Fibroblast of lung (primary cell): ENCODE measurements at regions not wholly inside any gene's neighbourhood (a gene's known extent, or its start where the extent isn't known, plus 50 kb on each side); places are given as distances from the start of the nearest gene placed in this dataset.

Experiments
- EZH2 ChIP-seq: IDR thresholded peaks from 2 replicates; pipeline ENCODE4 v1.5.1; 2012; ENCODE audit warnings: low read length, control low read depth, mild to moderate bottlenecking; ENCODE audit errors: missing control alignments
- TF ChIP-seq, protein P1 (sequence below), 2 donors: IDR thresholded peaks in 1 of 2; conservative IDR thresholded peaks in 1 of 2; 1 replicate in 1 of 2; 2 replicates in 1 of 2; pipeline ENCODE4 v1.5.1; 2011 to 2012; ENCODE audit warnings: low read length in 2 of 2, control low read depth in 1 of 2, inconsistent platforms in 1 of 2, low read depth in 1 of 2, mild to moderate bottlenecking in 1 of 2

GRCh38 chr15:31153531-31153930 lies 52.0 kb upstream of the TRPM1 start:
- TF ChIP-seq, protein P1, sequence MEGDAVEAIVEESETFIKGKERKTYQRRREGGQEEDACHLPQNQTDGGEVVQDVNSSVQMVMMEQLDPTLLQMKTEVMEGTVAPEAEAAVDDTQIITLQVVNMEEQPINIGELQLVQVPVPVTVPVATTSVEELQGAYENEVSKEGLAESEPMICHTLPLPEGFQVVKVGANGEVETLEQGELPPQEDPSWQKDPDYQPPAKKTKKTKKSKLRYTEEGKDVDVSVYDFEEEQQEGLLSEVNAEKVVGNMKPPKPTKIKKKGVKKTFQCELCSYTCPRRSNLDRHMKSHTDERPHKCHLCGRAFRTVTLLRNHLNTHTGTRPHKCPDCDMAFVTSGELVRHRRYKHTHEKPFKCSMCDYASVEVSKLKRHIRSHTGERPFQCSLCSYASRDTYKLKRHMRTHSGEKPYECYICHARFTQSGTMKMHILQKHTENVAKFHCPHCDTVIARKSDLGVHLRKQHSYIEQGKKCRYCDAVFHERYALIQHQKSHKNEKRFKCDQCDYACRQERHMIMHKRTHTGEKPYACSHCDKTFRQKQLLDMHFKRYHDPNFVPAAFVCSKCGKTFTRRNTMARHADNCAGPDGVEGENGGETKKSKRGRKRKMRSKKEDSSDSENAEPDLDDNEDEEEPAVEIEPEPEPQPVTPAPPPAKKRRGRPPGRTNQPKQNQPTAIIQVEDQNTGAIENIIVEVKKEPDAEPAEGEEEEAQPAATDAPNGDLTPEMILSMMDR (conservative IDR thresholded peaks at IDR 0.05 in 1 of 2, IDR thresholded peaks at IDR 0.05 in 1 of 2; ENCODE audit: low read depth in 1 of 2, low read length in 2 of 2): no peak
- TF ChIP-seq EZH2: no peak
